GM18511 (cell line): ENCODE measurements at regions not wholly inside any gene's neighbourhood (a gene's known extent, or its start where the extent isn't known, plus 50 kb on each side); places are given as distances from the start of the nearest gene placed in this dataset.
A peak's percentile ranks its signal among the peaks of the same experiment; 100 is the strongest.
"Not testable (repeated sequence)": the region's sequence is repeated elsewhere in the genome, so short reads cannot be mapped to it uniquely, and the experiment has no call there.

Experiments used
- ATAC-seq: cut with Tn5 transposase; IDR thresholded peaks from one replicate; pipeline ENCODE4 v1.9.1; 2021; ENCODE audit warnings: mild to moderate bottlenecking, moderate library complexity; ENCODE audit not compliant: unreplicated experiment

- peak; percentile 66 for ATAC-seq
Observed at GRCh38 chr1:82153272-82153629, 352.5 kb downstream of the ADGRL2 start.

GRCh38 chr1:82152356-82153271 lies 351.9 kb downstream of the ADGRL2 start:
- peak; percentile 79 for ATAC-seq

DNA sequence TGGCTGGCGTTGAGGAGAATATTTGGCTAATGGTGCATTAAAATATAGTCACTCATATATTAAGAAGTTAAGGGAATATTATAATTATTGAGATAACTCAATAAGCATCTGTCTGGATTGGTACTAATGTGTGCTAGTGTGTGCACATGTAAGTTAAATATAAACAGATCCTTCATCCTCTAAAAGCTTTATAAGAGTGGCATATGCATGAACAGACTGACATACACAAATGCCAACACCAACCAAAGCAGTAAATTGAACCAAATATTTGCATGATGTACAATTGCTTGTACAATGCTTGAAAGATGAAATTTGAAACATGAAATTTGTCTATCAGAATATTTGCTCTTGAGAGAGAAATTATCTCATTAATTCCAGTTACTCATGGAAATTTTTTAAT lies 344.9 kb downstream of the ADGRL2 start:
- no peak for ATAC-seq

DNA sequence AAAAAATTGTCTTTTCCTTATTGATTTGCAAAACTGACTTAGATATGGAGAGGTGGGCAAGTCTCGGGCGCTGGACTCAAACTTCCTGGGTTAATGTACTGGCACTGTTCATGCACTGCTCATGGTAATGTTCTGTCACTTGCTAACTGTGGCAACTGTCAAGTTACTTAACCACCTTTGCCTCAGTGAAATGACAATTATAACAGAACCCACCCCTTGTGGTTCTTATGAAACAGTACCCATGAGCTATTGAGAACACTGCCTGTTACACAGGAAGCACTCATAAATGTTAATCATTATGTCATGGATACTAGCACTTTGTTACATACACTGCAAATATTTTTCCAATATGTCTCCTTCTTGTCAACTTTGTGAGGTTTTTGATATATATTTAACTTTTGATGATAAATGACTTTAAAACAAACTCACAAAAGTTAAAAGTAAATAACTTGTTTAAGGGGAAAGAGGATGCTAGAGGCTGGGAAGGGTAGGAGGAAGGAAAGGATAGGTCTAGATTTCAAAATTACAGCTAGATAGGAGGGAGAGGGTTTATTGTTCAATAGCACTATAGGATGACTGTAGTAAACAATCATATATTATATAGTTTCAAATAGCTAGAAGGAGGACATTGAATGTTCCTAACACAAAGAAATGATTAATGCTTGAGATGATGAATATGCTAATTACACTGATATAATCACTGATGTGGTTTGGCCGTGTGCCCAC lies 342.5 kb downstream of the ADGRL2 start:
- ATAC-seq = peak; percentile 58

GRCh38 chr1:82141390-82141789 lies 340.7 kb downstream of the ADGRL2 start:
- ATAC-seq = no peak

DNA sequence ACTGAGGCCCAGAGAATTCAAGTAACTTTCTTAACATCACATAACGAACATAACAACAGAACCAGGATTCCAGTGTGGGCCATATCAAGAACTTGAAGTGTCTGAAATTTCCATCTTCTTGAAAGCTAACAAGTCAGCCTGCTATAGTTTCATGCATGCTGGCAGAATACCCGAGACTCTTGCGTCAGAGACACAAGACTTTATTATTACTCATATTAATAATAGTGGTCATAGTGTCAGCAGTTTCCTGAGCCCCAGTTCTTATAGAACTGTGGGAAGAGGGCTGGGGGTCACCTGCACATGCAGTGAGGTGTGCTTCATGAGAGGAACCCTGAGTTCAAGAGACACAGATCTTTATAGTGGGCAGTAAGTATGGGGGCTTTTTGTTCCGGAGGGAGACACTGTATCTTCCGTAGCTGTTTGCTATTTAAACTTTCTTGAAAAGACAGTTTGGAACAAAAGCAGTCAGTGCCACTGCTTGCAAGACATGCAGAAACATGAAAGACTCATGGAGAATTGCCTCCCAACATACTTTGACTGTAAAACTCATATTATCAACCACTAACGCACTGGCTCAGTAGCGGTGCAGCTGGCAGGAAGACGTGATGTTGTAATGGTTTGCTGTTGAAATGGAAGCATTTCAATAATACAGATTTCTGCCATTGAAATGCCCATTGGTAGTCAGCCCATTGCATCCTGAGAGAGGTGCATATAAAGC lies 339.2 kb downstream of the ADGRL2 start:
- ATAC-seq = no peak

- not testable (repeated sequence) for ATAC-seq
Observed at GRCh38 chr1:82136351-82136750, 335.6 kb downstream of the ADGRL2 start.

GRCh38 chr1:82125866-82126265 lies 325.1 kb downstream of the ADGRL2 start:
- no peak for ATAC-seq

DNA sequence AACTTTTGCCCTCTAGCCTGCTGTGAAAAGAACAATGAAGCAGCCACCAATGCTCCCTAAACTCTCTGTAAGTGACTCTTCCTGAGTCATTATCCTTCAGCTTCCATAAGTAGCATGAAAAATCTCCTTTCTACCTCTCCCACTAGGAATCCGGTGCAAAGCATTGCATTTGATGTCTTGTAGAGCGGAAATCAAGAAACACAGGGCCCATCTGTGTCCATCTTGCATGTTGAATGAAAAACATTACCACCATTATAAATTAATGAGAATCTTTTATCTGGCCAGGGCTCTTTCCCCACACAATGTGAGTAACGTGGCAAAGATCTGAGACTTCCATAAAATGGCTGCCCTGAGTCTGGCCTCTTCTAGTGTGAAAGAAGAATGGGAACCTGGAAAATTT lies 324.4 kb downstream of the ADGRL2 start:
- ATAC-seq = no peak

GRCh38 chr1:82121421-82121820 lies 320.7 kb downstream of the ADGRL2 start:
- no peak for ATAC-seq

DNA sequence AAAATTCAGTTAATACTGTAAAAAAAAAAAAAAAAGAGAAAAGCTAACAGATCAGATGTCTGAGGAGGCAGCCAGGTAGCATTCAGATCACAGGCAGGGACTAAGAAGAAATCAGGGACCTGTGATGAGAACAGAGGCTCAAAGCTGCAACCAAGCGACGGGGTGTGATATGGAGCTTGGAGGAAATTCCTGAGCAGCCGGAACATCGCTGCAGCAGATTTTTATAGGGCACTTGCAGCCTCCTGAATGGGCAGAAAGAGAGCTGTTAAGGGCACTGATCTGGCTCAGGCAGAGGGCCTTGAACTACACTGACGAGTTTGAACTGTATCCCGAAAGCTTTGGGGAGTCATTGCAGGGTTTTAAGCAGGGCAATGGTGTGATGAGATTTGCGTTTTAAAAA lies 315.4 kb downstream of the ADGRL2 start:
- ATAC-seq = no peak

- ATAC-seq = no peak
Observed at GRCh38 chr1:82114887-82115286, 314.2 kb downstream of the ADGRL2 start.

DNA sequence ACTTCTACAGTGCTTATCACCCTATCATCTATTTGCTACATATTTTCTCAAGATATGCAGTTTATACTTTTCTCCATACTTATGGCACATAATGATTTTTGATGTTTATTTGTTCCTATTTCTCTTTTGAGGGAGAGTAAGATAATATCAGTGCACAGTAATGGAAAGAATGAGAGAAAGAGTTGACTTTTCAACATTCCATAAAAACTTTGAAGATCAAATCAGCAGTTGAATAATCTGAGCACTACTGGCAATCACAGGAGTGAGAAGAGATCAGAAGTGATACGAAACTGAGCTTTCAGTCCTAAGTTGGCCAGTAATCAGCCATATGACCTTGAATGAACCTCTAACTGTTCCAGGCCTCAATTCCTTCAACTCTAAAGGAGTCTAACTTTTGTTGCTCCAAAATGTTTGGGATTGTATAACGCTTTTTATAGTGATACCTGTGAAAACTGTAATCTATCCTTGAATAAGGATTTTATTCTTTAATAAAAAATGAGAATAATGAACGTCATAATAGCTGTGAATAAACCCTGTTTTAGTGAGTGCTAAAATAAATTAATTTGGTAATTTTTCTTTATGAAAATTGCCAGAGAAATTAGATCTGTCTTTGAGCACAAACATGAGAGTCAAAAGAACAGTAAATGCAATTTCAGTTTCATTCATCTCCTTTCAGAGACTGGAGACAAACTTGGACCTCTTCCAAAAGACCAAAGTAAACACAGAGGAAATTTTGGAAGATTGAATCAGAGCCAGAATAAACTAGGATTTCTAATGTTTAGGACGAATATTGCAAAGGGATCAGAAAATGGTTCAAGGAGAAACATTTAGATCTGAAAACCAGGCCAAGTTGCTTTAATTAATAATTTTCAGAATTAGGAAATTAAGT lies 309.9 kb downstream of the ADGRL2 start:
- no peak for ATAC-seq

GRCh38 chr1:82108843-82109242 lies 308.1 kb downstream of the ADGRL2 start:
- peak; percentile 88 for ATAC-seq

- ATAC-seq = no peak
Observed at GRCh38 chr1:82106672-82107071, 305.9 kb downstream of the ADGRL2 start.

GRCh38 chr1:82099170-82099569 lies 298.4 kb downstream of the ADGRL2 start:
- ATAC-seq = no peak

DNA sequence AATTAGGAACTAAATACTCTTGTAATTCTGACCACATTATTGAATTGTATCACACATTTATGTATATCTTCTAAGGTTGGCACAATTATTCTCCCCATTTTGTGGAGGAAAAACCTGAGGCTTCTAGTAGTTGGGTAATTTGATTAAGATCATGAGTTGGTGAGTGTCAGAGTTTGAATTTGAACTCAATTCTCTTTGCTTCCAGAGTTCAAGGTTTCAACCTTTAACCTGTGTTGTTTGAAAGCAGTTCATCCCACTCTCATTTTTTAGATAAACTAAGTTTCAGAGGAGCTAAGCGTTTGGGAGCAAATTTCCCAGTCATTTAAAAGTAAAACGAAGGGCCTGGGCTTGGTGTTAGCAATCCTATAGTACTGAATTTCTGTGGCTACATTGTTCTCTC lies 293.4 kb downstream of the ADGRL2 start:
- ATAC-seq = no peak

GRCh38 chr1:82091729-82092128 lies 291.0 kb downstream of the ADGRL2 start:
- ATAC-seq = no peak

GRCh38 chr1:82091265-82091664 lies 290.5 kb downstream of the ADGRL2 start:
- no peak for ATAC-seq

DNA sequence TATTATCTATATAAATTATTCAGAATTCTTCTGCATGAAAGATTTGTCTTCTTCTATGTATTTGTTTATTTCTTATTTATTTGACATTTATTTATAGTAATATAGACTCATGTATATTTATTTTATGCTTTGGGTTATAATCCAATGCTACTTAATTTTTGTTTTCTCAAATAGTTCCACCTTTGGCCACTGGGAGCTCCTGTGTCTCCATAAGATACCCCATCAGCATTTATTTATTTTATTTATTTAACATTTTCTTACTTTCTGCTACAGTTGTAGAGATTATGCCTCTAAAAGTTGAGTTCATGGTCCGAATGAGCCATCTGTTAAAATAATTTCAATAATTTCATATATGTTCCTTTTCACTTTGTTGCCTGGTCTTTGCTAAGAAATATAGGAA lies 289.4 kb downstream of the ADGRL2 start:
- peak; percentile 47 for ATAC-seq

DNA sequence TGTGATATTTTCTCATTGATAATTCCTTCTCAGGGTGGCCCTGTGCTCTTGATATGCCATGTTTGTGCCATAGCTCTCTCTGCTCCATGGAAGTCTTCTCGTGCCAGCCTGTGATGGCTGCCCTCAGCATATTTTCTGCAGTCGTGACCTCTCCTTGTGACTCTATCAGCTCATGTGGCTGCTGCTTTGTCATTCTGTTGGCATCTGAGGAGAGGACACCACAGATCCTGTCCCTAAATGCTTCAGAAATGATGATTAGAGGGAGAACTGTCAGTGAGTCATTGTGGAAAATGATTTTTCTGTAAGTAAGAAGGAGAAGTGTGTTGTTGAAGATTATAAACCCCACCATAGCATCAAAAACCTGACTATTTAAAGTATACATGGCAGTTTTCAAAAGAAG lies 286.0 kb downstream of the ADGRL2 start:
- ATAC-seq = no peak
